ENCODE measurements at regions not wholly inside any gene's neighbourhood (a gene's known extent, or its start where the extent isn't known, plus 50 kb on each side); places are given as distances from the start of the nearest gene placed in this dataset.

- Histone ChIP-seq H3K36me3 (replicated peaks in 1 of 2; ENCODE audit: control insufficient read depth in 1 of 2, insufficient read depth in 2 of 2, low read length in 1 of 2) (no peaks in the 10 kb centered on the region), H3K27ac (ENCODE audit: low read depth in 2 of 2, low read length in 1 of 2) (no peak overlapping the region), H4K20me1 (ENCODE audit: insufficient read depth) (no peaks in the 10 kb centered on the region), H3K79me2 (ENCODE audit: insufficient read depth) (no peaks in the 10 kb centered on the region), H3K9me3 (no peaks in the 10 kb centered on the region), H3K4me2 (no peak overlapping the region), H3K9me2 (no peaks in the 10 kb centered on the region), H3F3A (replicated peaks; ENCODE audit: insufficient read depth) (no peaks in the 10 kb centered on the region), H3K27me3 (ENCODE audit: insufficient read depth) (no peaks in the 10 kb centered on the region), H3K4me3 (ENCODE audit: low read depth in 2 of 2, low read length in 1 of 2) (no peak overlapping the region), H3K9ac (no peak overlapping the region), H3K4me1 (ENCODE audit: control insufficient read depth in 1 of 2, insufficient read depth in 2 of 2, low read depth in 1 of 2, low read length in 1 of 2) (no peaks in the 10 kb centered on the region; a peak in 1 of 4 replicates), H2AFZ (ENCODE audit: low read depth) (no peak overlapping the region)
- no peak for DNase-seq
- CTCF ChIA-PET, result no interaction called here
- TF ChIP-seq ZBTB33 (IDR thresholded peaks at IDR 0.05; ENCODE audit: borderline replicate concordance, low read depth), result no peak
- TF ChIP-seq NFIC (IDR thresholded peaks at IDR 0.05; ENCODE audit: borderline replicate concordance), result no peak
- no peak for TF ChIP-seq EZH2phosphoT487 (IDR thresholded peaks at IDR 0.05; ENCODE audit: borderline replicate concordance, low read depth)
- TF ChIP-seq JUND (IDR thresholded peaks at IDR 0.05), result no peak
- no peak for TF ChIP-seq REST (IDR thresholded peaks at IDR 0.05; ENCODE audit: low read depth, low read length)
- TF ChIP-seq MEF2A (IDR thresholded peaks at IDR 0.05; ENCODE audit: borderline replicate concordance, low read depth), result no peak
- no peak for TF ChIP-seq NRF1 (IDR thresholded peaks at IDR 0.05; ENCODE audit: low read depth, low read length)
- no peak for TF ChIP-seq FOXM1 (IDR thresholded peaks at IDR 0.05; ENCODE audit: low read depth)
- TF ChIP-seq FOXJ3 (CRISPR knock-in tag; IDR thresholded peaks at IDR 0.05), result no peak
- no peak for TF ChIP-seq SMC3 (IDR thresholded peaks at IDR 0.05; ENCODE audit: low read depth, low read length)
- no peak for TF ChIP-seq RCOR1 (IDR thresholded peaks at IDR 0.05; ENCODE audit: low read length)
- POLR2A ChIA-PET, result no interaction called here
- WGBS (ENCODE audit: low lambda C conversion rate), result 58% methylated on average over 2 of the region's 2 CpGs
Observed at GRCh38 chr5:121675924-121676323, 175.8 kb upstream of the FTMT start.

- no peak overlapping the region for H3K27ac ChIP-seq (ENCODE audit: low read depth in 2 of 2, low read length in 1 of 2)
- no peak for TF ChIP-seq GABPA (IDR thresholded peaks at IDR 0.05; ENCODE audit: low read depth)
- no peak for TF ChIP-seq SIN3A (IDR thresholded peaks at IDR 0.05; ENCODE audit: borderline replicate concordance, low read depth, low read length)
- no peak for TF ChIP-seq TAF1 (IDR thresholded peaks at IDR 0.05; ENCODE audit: borderline replicate concordance, low read depth, low read length)
- no peak for TF ChIP-seq MXI1 (IDR thresholded peaks at IDR 0.05; ENCODE audit: low read depth, low read length)
- TF ChIP-seq FOXM1 (IDR thresholded peaks at IDR 0.05; ENCODE audit: low read depth), result no peak
- no peak for TF ChIP-seq NRF1 (IDR thresholded peaks at IDR 0.05; ENCODE audit: low read depth, low read length)
- no peak overlapping the region for H3K4me2 ChIP-seq
- H3K4me1 ChIP-seq (ENCODE audit: control insufficient read depth in 1 of 2, insufficient read depth in 2 of 2, low read depth in 1 of 2, low read length in 1 of 2), result no peaks in the 10 kb centered on the region
- H3K4me3 ChIP-seq (ENCODE audit: low read depth in 2 of 2, low read length in 1 of 2), result no peak overlapping the region
- no peak overlapping the region for H2AFZ ChIP-seq (ENCODE audit: low read depth)
- no peaks in the 10 kb centered on the region for H3K79me2 ChIP-seq (ENCODE audit: insufficient read depth)
- H3K9me3 ChIP-seq, result no peaks in the 10 kb centered on the region
- no peaks in the 10 kb centered on the region for H3K36me3 ChIP-seq (replicated peaks in 1 of 2; ENCODE audit: control insufficient read depth in 1 of 2, insufficient read depth in 2 of 2, low read length in 1 of 2)
- no peaks in the 10 kb centered on the region for H4K20me1 ChIP-seq (ENCODE audit: insufficient read depth)
- no peaks in the 10 kb centered on the region for H3K27me3 ChIP-seq (ENCODE audit: insufficient read depth)
- ChIA-PET CTCF (no interaction called here), POLR2A (no interaction called here)
- no peak for DNase-seq
- WGBS (ENCODE audit: low lambda C conversion rate), result 54% methylated on average over 6 of the region's 6 CpGs
- H3F3A ChIP-seq (replicated peaks; ENCODE audit: insufficient read depth), result no peaks in the 10 kb centered on the region
- no peaks in the 10 kb centered on the region for H3K9me2 ChIP-seq
- no peak overlapping the region for H3K9ac ChIP-seq
Observed at GRCh38 chr5:121681229-121681855, 170.3 kb upstream of the FTMT start.

Measured in SK-N-SH (cell line).